K562 (cell line): ENCODE measurements at regions not wholly inside any gene's neighbourhood (a gene's known extent, or its start where the extent isn't known, plus 50 kb on each side); places are given as distances from the start of the nearest gene placed in this dataset.

ENCODE experiments used
- ATAC-seq: fragments of 200-7000 bp; cut with Tn5 transposase; 3 replicates; pipeline ENCODE4 v1.9.1; 2020; ENCODE audit warnings: moderate library complexity
- BruUV-seq: library from RNA; stranded (reverse); fragments of 400-500 nt; replicated peaks from 2 replicates; lab custom pipeline; 2021; lab: Mats Ljungman, UMichigan
- CTCF ChIA-PET: fragments of 300-600 bp; formaldehyde crosslinking; extraction: SDS; loops from one replicate; lab custom pipeline; 2021; ENCODE audit warnings: low intra/inter-chr PET ratio; lab: Yijun Ruan, JAX
- POLR2A ChIA-PET: fragments of 300-600, 350-650 bp; sonication (Branson Sonifier 250); formaldehyde crosslinking; extraction: SDS; loops from one replicate; lab custom pipeline; 2021; ENCODE audit warnings: antibody characterized with exemption, inconsistent platforms; lab: Yijun Ruan, JAX
- DNase-seq, 4 experiments: peaks; one replicate each; pipeline versions ENCODE4 v3.0.0 to v3.0.0-alpha.2; 2011 to 2018; ENCODE audit warnings: low spot score in 3 of 4, mixed read lengths in 3 of 4; ENCODE audit errors: extremely low read depth in 1 of 4
- FAIRE-seq: peaks from 2 replicates; lab custom pipeline; 2011; peaks lifted over from hg19 to GRCh38; lab: Jason Lieb, UNC
- H2AFZ ChIP-seq: 2 replicates; pipeline ENCODE4 v1.6.0; 2011; ENCODE audit warnings: low read depth, low read length, control low read depth, inconsistent platforms
- H3K27ac ChIP-seq: fragments of 200-600 bp; 3 replicates; pipeline ENCODE4 v1.8.0; 2011; ENCODE audit warnings: low read depth, mild to moderate bottlenecking, control low read depth, inconsistent platforms, low read length, moderate library complexity, mixed read lengths; ENCODE audit errors: extremely low read depth
- H3K27me3 ChIP-seq, 2 experiments: fragments of 300-600 bp in 1 of 2; 2 replicates in 1 of 2; 3 replicates in 1 of 2; pipeline versions ENCODE4 v1.6.0 to v1.8.0; 2011; ENCODE audit warnings: inconsistent platforms in 2 of 2, low read length in 2 of 2, mild to moderate bottlenecking in 1 of 2, mixed read lengths in 1 of 2, moderate library complexity in 1 of 2; ENCODE audit not compliant: control insufficient read depth in 2 of 2, insufficient read depth in 2 of 2
- H3K36me3 ChIP-seq: fragments of 300-600 bp; 3 replicates; pipeline ENCODE4 v1.8.0; 2011; ENCODE audit warnings: mild to moderate bottlenecking, low read length, inconsistent platforms; ENCODE audit not compliant: control insufficient read depth, insufficient read depth
- H3K4me1 ChIP-seq, 2 experiments: fragments of 200-600 bp in 1 of 2; replicated peaks in 1 of 2; 2 replicates in 1 of 2; 3 replicates in 1 of 2; pipeline versions ENCODE4 v1.5.1 to v1.8.0; 2011; ENCODE audit warnings: inconsistent platforms in 2 of 2, low read length in 2 of 2, mild to moderate bottlenecking in 1 of 2, mixed read lengths in 1 of 2, moderate library complexity in 1 of 2; ENCODE audit not compliant: control insufficient read depth in 2 of 2, insufficient read depth in 2 of 2
- H3K4me2 ChIP-seq: 2 replicates; pipeline ENCODE4 v1.6.1; 2011; ENCODE audit warnings: low read length, control low read depth, inconsistent platforms, mixed read lengths; ENCODE audit not compliant: insufficient read depth
- H3K4me3 ChIP-seq: fragments of 200-600 bp; sonication (generic), shearing (Covaris generic); 2 replicates; pipeline ENCODE4 v1.5.1; 2016; ENCODE audit warnings: control low read depth, inconsistent platforms
- H3K79me2 ChIP-seq: fragments of 200-600 bp; 3 replicates; pipeline ENCODE4 v1.8.0; 2011; ENCODE audit warnings: low read length, inconsistent platforms; ENCODE audit not compliant: control insufficient read depth, insufficient read depth
- H3K9ac ChIP-seq, 2 experiments: 2 replicates each; pipeline versions ENCODE4 v1.6.0 to v1.6.1; 2011; ENCODE audit warnings: low read depth in 2 of 2, low read length in 2 of 2, control low read depth in 1 of 2, inconsistent platforms in 1 of 2, mild to moderate bottlenecking in 1 of 2, mixed read lengths in 1 of 2; ENCODE audit not compliant: insufficient read depth in 1 of 2
- H3K9me1 ChIP-seq: one replicate; pipeline ENCODE4 v1.6.0; 2011; ENCODE audit warnings: inconsistent platforms, mild to moderate bottlenecking, low read length, moderate library complexity; ENCODE audit not compliant: control insufficient read depth, insufficient read depth
- H3K9me3 ChIP-seq: replicated peaks from 2 replicates; pipeline ENCODE4 v1.5.1; 2011; ENCODE audit warnings: low read depth, low read length, inconsistent platforms; ENCODE audit not compliant: control insufficient read depth, insufficient read depth
- H4K20me1 ChIP-seq: replicated peaks from 2 replicates; pipeline ENCODE4 v1.6.1; 2011; ENCODE audit warnings: low read length, inconsistent platforms, mixed read lengths; ENCODE audit not compliant: control insufficient read depth, insufficient read depth
- BMI1 ChIP-seq: fragments of 150-350 bp; IDR thresholded peaks from 2 replicates; pipeline ENCODE4 v1.6.1; 2014; ENCODE audit warnings: low read length
- MCM3 ChIP-seq: fragments of 450-650 bp; IDR thresholded peaks from 2 replicates; pipeline ENCODE4 v1.6.1; 2016
- MLX ChIP-seq, 2 experiments: fragments of 450-650 bp in 1 of 2; sonication (generic) in 1 of 2; formaldehyde crosslinking; conservative IDR thresholded peaks; 2 replicates each; pipeline versions ENCODE4 v1.4.0 to v1.8.1; 2020 to 2022; ENCODE audit warnings: mild to moderate bottlenecking in 1 of 2, missing genetic modification reagents in 1 of 2
- PTTG1 ChIP-seq: fragments of 450-650 bp; IDR thresholded peaks from 2 replicates; pipeline ENCODE4 v1.6.1; 2016; ENCODE audit warnings: low read depth, mild to moderate bottlenecking, missing genetic modification characterization, missing compliant biosample characterization
- RBM14 ChIP-seq: fragments of 200-400 bp; formaldehyde crosslinking; IDR thresholded peaks from 2 replicates; pipeline ENCODE4 v1.6.1; 2018; ENCODE audit warnings: low read depth, mild to moderate bottlenecking, low read length, moderate library complexity, borderline replicate concordance; ENCODE audit not compliant: insufficient read depth
- RNF219 ChIP-seq: fragments of 250-450 bp; sonication (Bioruptor Pico); IDR thresholded peaks from 2 replicates; pipeline ENCODE4 v1.5.0; 2022; ENCODE audit warnings: mild to moderate bottlenecking
- SIN3A ChIP-seq, 2 experiments: fragments of 150-350 bp in 1 of 2; IDR thresholded peaks; 2 replicates each; pipeline ENCODE4 v1.6.1; 2011 to 2016; ENCODE audit warnings: borderline replicate concordance in 2 of 2, low read depth in 2 of 2, low read length in 2 of 2, mild to moderate bottlenecking in 2 of 2, moderate library complexity in 2 of 2; ENCODE audit not compliant: control insufficient read depth in 1 of 2
- STAT5B ChIP-seq: fragments of 250-450 bp; sonication (Bioruptor Pico); IDR thresholded peaks from 2 replicates; pipeline ENCODE4 v1.8.0; 2021; ENCODE audit warnings: mild to moderate bottlenecking, inconsistent platforms
- XRCC4 ChIP-seq: IDR thresholded peaks from one replicate; pipeline ENCODE4 v1.6.1; 2011; ENCODE audit not compliant: insufficient read depth, insufficient read length; ENCODE audit errors: extremely low read depth
- ZBTB43 ChIP-seq: sonication (generic); formaldehyde crosslinking; IDR thresholded peaks from 2 replicates; pipeline ENCODE4 v1.8.0; 2023; ENCODE audit warnings: mild to moderate bottlenecking, missing genetic modification reagents
- ZFX ChIP-seq: sonication (generic); formaldehyde crosslinking; IDR thresholded peaks from 2 replicates; pipeline ENCODE4 v1.8.0; 2022; ENCODE audit warnings: mild to moderate bottlenecking, missing genetic modification reagents, moderate library complexity
- ZNF3 ChIP-seq: fragments of 250-450 bp; sonication (Bioruptor Pico); IDR thresholded peaks from 2 replicates; pipeline ENCODE4 v1.5.0; 2021; ENCODE audit warnings: mild to moderate bottlenecking, moderate library complexity
- ZNF347 ChIP-seq: fragments of 450-650 bp; formaldehyde crosslinking; IDR thresholded peaks from 2 replicates; pipeline ENCODE4 v1.4.0; 2020; ENCODE audit warnings: low read depth, mild to moderate bottlenecking, moderate library complexity
- ZNF395 ChIP-seq: fragments of 200-800 bp; sonication (Bioruptor generic); IDR thresholded peaks from 2 replicates; pipeline ENCODE4 v1.6.1; 2017; ENCODE audit warnings: missing genetic modification characterization, missing compliant biosample characterization
- ZNF511 ChIP-seq: sonication (generic); formaldehyde crosslinking; IDR thresholded peaks from 2 replicates; pipeline ENCODE4 v1.8.0; 2022; ENCODE audit warnings: mild to moderate bottlenecking, missing genetic modification reagents
- ZNF778 ChIP-seq: fragments of 450-650 bp; formaldehyde crosslinking; IDR thresholded peaks from 2 replicates; pipeline ENCODE4 v1.4.0; 2020; ENCODE audit warnings: mild to moderate bottlenecking, moderate library complexity
- ZNF780A ChIP-seq: fragments of 250-450 bp; sonication (Bioruptor Pico); IDR thresholded peaks from 2 replicates; pipeline ENCODE4 v1.5.0; 2021; ENCODE audit warnings: mild to moderate bottlenecking
- WGBS: fragments of 100-300 bp; shearing (Covaris generic); methylation state at CpG from one replicate; pipeline ENCODE4 v1.1.6; 2016; ENCODE audit warnings: low coverage, mixed read lengths; ENCODE audit not compliant: insufficient coverage; ENCODE audit errors: missing lambda C conversion rate; 5-methylcytosine and 5-hydroxymethylcytosine counted together
- in situ Hi-C: fragments of 300-500 bp; cut with MboI; formaldehyde crosslinking; loops from 4 replicates; pipeline ENCODE4 v1.15.0; 2018; ENCODE audit warnings: inconsistent platforms, mixed read lengths
- intact Hi-C: fragments of 100-400 bp; cut with micrococcal nuclease; formaldehyde crosslinking; loops from 2 replicates; pipeline ENCODE4 v1.14.2; 2022

GRCh38 chr4:178664621-178665020, 1222.4 kb upstream of the AGA start (continued):
- TF ChIP-seq STAT5B (no peak), ZNF780A (CRISPR knock-in tag) (no peak), ZNF778 (CRISPR knock-in tag) (no peak), XRCC4 (no peak), PTTG1 (tag) (no peak), MCM3 (no peak), RBM14 (no peak), MLX (CRISPR knock-in tag; conservative IDR thresholded peaks at IDR 0.05) (no peak), BMI1 (no peak)

- FAIRE-seq (no peak), ATAC-seq (no peak), DNase-seq (no peak)
- H4K20me1 ChIP-seq: no peaks in the 10 kb centered on the region
- ChIA-PET CTCF (no interaction called here), POLR2A (no interaction called here)
- H3K4me3 ChIP-seq: no peak overlapping the region
- 0% methylated on average over 5 of the region's 5 CpGs for WGBS
- H2AFZ ChIP-seq: no peak overlapping the region
- no peaks in the 10 kb centered on the region for H3K9me3 ChIP-seq
- H3K9ac ChIP-seq: no peak overlapping the region
- no peaks in the 10 kb centered on the region for H3K79me2 ChIP-seq
- H3K4me2 ChIP-seq: no peak overlapping the region
- in situ Hi-C loops: no loop called here
- H3K4me1 ChIP-seq: no peaks in the 10 kb centered on the region
- H3K27ac ChIP-seq: no peak overlapping the region
- intact Hi-C loops: no loop called here
- H3K36me3 ChIP-seq: no peaks in the 10 kb centered on the region
- no peaks in the 10 kb centered on the region for H3K27me3 ChIP-seq
- BruUV-seq: no TSS peak
- H3K9me1 ChIP-seq: no peaks in the 10 kb centered on the region
- TF ChIP-seq ZNF395 (CRISPR knock-in tag): no peak
- TF ChIP-seq ZNF3 (CRISPR knock-in tag): no peak
- TF ChIP-seq RNF219 (CRISPR knock-in tag): no peak
- no peak for TF ChIP-seq ZNF511
- no peak for TF ChIP-seq SIN3A (IDR thresholded peaks at IDR 0.05; ENCODE audit: borderline replicate concordance in 2 of 2, control insufficient read depth in 1 of 2, low read depth in 2 of 2, low read length in 2 of 2)
- no peak for TF ChIP-seq ZFX
- no peak for TF ChIP-seq ZNF347 (CRISPR knock-in tag)
- TF ChIP-seq ZBTB43 (CRISPR knock-in tag): no peak
Observed at GRCh38 chr4:178665916-178666315, 1223.7 kb upstream of the AGA start.
